Coronary artery (tissue), 2 donors: ENCODE measurements at regions not wholly inside any gene's neighbourhood (a gene's known extent, or its start where the extent isn't known, plus 50 kb on each side); places are given as distances from the start of the nearest gene placed in this dataset.

Source experiments
- DNase-seq: peaks from one replicate; pipeline ENCODE4 v3.0.0-alpha.2; 2017; ENCODE audit warnings: low spot score
- H3K27ac ChIP-seq, 2 donors: fragments of 200-600 bp; sonication (generic); one replicate each; pipeline ENCODE4 v1.5.1; 2016 to 2019
- H3K4me3 ChIP-seq: fragments of 200-600 bp; sonication (generic); 2 replicates; pipeline ENCODE4 v1.5.1; 2016; ENCODE audit warnings: mild to moderate bottlenecking, moderate library complexity
- TF ChIP-seq, protein P1 (sequence below): fragments of 200-600 bp; sonication (generic); IDR thresholded peaks from one replicate; pipeline ENCODE4 v1.5.1; 2019; ENCODE audit warnings: antibody characterized with exemption

DNA sequence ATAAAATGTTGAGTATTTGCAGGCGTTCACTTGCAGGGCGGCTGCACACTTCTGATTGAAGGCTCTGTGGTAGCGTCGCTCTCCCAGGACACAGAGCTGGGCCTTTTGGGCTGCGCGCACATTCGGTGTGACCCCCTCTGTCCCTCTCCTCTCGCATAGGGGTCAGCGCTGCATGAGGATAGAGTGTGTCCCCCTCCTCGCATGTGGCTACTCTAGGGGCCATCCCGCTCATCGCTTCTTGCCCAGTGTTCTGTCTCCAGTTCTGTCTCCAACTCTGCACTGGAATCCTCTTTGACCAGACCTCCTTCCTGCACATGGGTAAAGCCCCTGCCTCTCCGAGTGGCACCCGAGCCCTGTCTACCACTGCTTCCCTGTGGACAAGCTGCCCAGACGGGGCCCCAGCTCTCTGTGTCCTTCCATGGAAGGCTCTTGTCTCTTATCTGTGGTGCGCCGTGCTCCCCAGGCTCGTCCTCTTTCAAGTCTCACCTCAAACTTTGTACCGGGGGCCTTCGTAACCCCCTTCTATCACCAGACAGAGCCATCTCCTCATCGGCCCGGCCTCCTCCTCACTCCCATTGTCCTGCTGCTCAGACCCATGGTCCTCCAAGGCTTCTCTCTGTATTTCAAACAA is 278.0 kb upstream of the HDAC4 start:
- DNase-seq, result peak; percentile 63
- TF ChIP-seq, protein P1, sequence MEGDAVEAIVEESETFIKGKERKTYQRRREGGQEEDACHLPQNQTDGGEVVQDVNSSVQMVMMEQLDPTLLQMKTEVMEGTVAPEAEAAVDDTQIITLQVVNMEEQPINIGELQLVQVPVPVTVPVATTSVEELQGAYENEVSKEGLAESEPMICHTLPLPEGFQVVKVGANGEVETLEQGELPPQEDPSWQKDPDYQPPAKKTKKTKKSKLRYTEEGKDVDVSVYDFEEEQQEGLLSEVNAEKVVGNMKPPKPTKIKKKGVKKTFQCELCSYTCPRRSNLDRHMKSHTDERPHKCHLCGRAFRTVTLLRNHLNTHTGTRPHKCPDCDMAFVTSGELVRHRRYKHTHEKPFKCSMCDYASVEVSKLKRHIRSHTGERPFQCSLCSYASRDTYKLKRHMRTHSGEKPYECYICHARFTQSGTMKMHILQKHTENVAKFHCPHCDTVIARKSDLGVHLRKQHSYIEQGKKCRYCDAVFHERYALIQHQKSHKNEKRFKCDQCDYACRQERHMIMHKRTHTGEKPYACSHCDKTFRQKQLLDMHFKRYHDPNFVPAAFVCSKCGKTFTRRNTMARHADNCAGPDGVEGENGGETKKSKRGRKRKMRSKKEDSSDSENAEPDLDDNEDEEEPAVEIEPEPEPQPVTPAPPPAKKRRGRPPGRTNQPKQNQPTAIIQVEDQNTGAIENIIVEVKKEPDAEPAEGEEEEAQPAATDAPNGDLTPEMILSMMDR, result no peak
- Histone ChIP-seq H3K27ac (no peak overlapping the region), H3K4me3 (no peak overlapping the region)

DNA sequence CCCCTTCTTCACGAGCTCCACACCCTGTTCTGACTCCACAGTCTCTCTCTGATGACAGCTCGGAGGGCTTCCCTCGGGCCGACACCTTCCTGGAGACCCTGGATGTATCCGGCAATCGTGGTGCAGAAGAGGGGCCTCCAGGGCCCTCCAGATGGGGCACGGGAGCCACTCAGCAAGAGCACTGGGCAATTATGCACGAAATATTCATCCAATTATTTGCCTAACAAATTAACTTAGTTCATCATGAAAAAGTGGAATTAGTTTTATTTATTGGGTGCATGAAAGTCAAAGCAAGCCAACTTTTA is 277.3 kb upstream of the HDAC4 start:
- TF ChIP-seq, protein P1, result no peak
- peak; percentile 40 for DNase-seq
- Histone ChIP-seq H3K4me3 (no peak overlapping the region), H3K27ac (no peak overlapping the region)

- DNase-seq, result peak; percentile 64
- TF ChIP-seq, protein P1, result no peak
Observed at GRCh38 chr2:239677453-239678185, 276.8 kb upstream of the HDAC4 start.

GRCh38 chr2:239676716-239677452 is 276.1 kb upstream of the HDAC4 start:
- peak; percentile 57 for DNase-seq
- no peak overlapping the region for H3K4me3 ChIP-seq
- H3K27ac ChIP-seq, result no peak overlapping the region
- TF ChIP-seq, protein P1, result no peak

More at GRCh38 chr2:239677453-239678185, 276.8 kb upstream of the HDAC4 start:
- Histone ChIP-seq H3K27ac (no peak overlapping the region), H3K4me3 (no peak overlapping the region)

DNA sequence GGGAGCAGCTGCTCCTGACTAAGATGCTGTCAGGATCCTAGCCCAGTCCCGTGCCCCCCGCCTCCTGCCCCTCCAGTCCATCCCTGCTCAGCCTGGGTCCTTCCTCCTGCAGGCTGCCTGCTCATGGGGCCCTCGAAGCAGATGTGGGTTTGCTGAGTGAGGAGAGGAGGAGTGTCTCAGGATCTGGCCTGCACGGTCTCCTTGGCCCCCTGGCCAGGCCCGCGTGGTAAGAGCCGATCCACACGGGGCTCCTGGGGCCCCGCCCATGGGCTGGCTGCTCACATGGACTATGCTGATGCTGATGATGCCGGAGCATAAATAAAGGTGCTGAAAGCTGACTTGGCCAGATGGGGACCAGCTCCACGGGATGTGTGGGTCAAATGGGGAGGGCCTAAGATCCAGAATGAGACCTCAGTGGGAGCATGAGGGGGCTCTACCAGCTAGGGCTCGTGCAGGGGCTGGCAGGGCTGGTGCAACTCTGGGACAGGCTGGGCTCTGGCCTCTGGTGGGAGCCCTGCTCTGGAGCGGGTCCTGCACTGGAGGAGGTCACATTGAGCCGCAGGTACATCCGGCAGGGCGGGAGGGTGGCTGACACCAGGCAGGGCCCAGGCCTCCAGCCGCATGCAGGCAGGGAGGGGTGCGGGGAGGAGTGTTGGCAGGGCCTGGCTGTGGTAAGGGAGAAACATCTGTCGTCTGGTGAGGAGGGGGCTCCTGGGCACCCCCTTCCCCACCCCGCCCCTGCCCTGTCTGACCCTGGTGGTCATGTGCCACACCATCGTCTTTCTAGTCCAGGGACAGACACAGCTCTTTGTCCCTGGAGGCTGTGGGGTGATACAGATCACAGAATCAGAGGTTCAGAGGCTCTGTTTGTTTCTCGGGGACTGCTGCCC is 275.3 kb upstream of the HDAC4 start:
- TF ChIP-seq, protein P1, result no peak
- Histone ChIP-seq H3K4me3 (no peak overlapping the region), H3K27ac (no peak overlapping the region)
- DNase-seq, result peak; percentile 64

- TF ChIP-seq, protein P1, result no peak
- peak; percentile 36 for DNase-seq
- Histone ChIP-seq H3K27ac (no peak overlapping the region), H3K4me3 (no peak overlapping the region)
Observed at GRCh38 chr2:239674981-239675825, 274.4 kb upstream of the HDAC4 start.
